ENCODE measurements at regions not wholly inside any gene's neighbourhood (a gene's known extent, or its start where the extent isn't known, plus 50 kb on each side); places are given as distances from the start of the nearest gene placed in this dataset.

- Histone ChIP-seq H3K4me2 (no peak overlapping the region), H3K9me3 (peaks cover 6% of the 10 kb centered on the region; the same call in 2 of the 3 replicates), H3K27ac (no peak overlapping the region), H3K4me3 (no peak overlapping the region), H3K4me1 (no peaks in the 10 kb centered on the region)
- peak in 1 of 2 experiments; percentile 75 for DNase-seq (ENCODE audit: low read depth in 1 of 2, low spot score in 1 of 2)
- ChIA-PET POLR2A (no interaction called here), CTCF (interaction anchor here (0.5 to 2.6 kb wide), 7 partner anchors 9 to 164 kb away, joined by 3 to 21 read pairs (median 4); no protein-coding TSS in a partner anchor)
- TF ChIP-seq POLR2A (IDR thresholded peaks at IDR 0.05; ENCODE audit: low read length) (no peak), RARB (CRISPR knock-in tag; IDR thresholded peaks at IDR 0.05) (no peak), KDM5A (IDR thresholded peaks at IDR 0.05) (no peak), TP53 (CRISPR knock-in tag; IDR thresholded peaks at IDR 0.05) (no peak), CBX8 (IDR thresholded peaks at IDR 0.05) (no peak), ZNF302 (CRISPR knock-in tag; IDR thresholded peaks at IDR 0.05) (no peak)
- FAIRE-seq: no peak
- 86% methylated on average over 6 of the region's 11 CpGs for WGBS (ENCODE audit: missing lambda C conversion rate)
- ATAC-seq: peak; percentile 50 to 61; a peak in 4 of 6 replicates
Measured at GRCh38 chr14:106831322-106831720, 1304.9 kb downstream of the TMEM121 start.

GRCh38 chr14:106837870-106838269 lies 1311.5 kb downstream of the TMEM121 start:
- Histone ChIP-seq H3K4me2 (no peak overlapping the region), H3K4me1 (no peaks in the 10 kb centered on the region), H3K27ac (no peak overlapping the region), H3K4me3 (no peak overlapping the region), H3K9me3 (no peaks in the 10 kb centered on the region)
- FAIRE-seq (no peak), ATAC-seq (no peak), DNase-seq (ENCODE audit: low read depth in 1 of 2, low spot score in 1 of 2) (no peak)
- ChIA-PET POLR2A (no interaction called here), CTCF (interaction anchor here (1.0 kb wide), 1 partner anchor 11 kb away, joined by 4 read pairs; no protein-coding TSS in a partner anchor)
- 78% methylated on average over 4 of the region's 4 CpGs for WGBS (ENCODE audit: missing lambda C conversion rate)
- TF ChIP-seq RFX5 (IDR thresholded peaks at IDR 0.05) (no peak), EHMT2 (IDR thresholded peaks at IDR 0.05; ENCODE audit: low read depth) (no peak), GATA3 (IDR thresholded peaks at IDR 0.05; ENCODE audit: borderline replicate concordance) (no peak), HEYL (CRISPR knock-in tag; IDR thresholded peaks at IDR 0.05) (no peak), SREBF2 (IDR thresholded peaks at IDR 0.05) (no peak), TP53 (CRISPR knock-in tag; IDR thresholded peaks at IDR 0.05) (no peak), MAFK (IDR thresholded peaks at IDR 0.05; ENCODE audit: partially characterized antibody) (no peak), CBX8 (IDR thresholded peaks at IDR 0.05) (no peak), CHD4 (IDR thresholded peaks at IDR 0.05; ENCODE audit: borderline replicate concordance) (no peak), ATOH8 (CRISPR knock-in tag; IDR thresholded peaks at IDR 0.05; ENCODE audit: low read depth) (no peak), HOXA7 (CRISPR knock-in tag; IDR thresholded peaks at IDR 0.05) (no peak), POLR2A (IDR thresholded peaks at IDR 0.05; ENCODE audit: low read length) (no peak), NPAS2 (CRISPR knock-in tag; IDR thresholded peaks at IDR 0.05; ENCODE audit: borderline replicate concordance) (no peak), FOSL2 (IDR thresholded peaks at IDR 0.05) (no peak), FOSL2 (CRISPR knock-in tag; IDR thresholded peaks at IDR 0.05) (no peak), HOXB13 (CRISPR knock-in tag; IDR thresholded peaks at IDR 0.05; ENCODE audit: low read depth) (no peak), EHF (CRISPR knock-in tag; IDR thresholded peaks at IDR 0.05) (no peak)
- TF ChIP-seq, protein P1, sequence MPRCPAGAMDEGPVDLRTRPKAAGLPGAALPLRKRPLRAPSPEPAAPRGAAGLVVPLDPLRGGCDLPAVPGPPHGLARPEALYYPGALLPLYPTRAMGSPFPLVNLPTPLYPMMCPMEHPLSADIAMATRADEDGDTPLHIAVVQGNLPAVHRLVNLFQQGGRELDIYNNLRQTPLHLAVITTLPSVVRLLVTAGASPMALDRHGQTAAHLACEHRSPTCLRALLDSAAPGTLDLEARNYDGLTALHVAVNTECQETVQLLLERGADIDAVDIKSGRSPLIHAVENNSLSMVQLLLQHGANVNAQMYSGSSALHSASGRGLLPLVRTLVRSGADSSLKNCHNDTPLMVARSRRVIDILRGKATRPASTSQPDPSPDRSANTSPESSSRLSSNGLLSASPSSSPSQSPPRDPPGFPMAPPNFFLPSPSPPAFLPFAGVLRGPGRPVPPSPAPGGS (IDR thresholded peaks at IDR 0.05): no peak
- TF ChIP-seq, protein P2, sequence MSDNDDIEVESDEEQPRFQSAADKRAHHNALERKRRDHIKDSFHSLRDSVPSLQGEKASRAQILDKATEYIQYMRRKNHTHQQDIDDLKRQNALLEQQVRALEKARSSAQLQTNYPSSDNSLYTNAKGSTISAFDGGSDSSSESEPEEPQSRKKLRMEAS (IDR thresholded peaks at IDR 0.05): no peak
- TF ChIP-seq, protein P3, sequence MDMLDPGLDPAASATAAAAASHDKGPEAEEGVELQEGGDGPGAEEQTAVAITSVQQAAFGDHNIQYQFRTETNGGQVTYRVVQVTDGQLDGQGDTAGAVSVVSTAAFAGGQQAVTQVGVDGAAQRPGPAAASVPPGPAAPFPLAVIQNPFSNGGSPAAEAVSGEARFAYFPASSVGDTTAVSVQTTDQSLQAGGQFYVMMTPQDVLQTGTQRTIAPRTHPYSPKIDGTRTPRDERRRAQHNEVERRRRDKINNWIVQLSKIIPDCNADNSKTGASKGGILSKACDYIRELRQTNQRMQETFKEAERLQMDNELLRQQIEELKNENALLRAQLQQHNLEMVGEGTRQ (IDR thresholded peaks at IDR 0.05): no peak
